BLaER1 treated with 17β-estradiol and CSF1 and Interleukin-3, amounts not matched to agents 10 nM and 100 nM (cell line): ENCODE measurements at regions not wholly inside any gene's neighbourhood (a gene's known extent, or its start where the extent isn't known, plus 50 kb on each side); places are given as distances from the start of the nearest gene placed in this dataset.
A peak's percentile ranks its signal among the peaks of the same experiment; 100 is the strongest.

Experiments used
- H3K27ac ChIP-seq, 11 experiments: shearing (Covaris generic); formaldehyde crosslinking; 2 replicates each; pipeline ENCODE4 v1.8.1; 2022
- H3K27me3 ChIP-seq, 11 experiments: shearing (Covaris generic); formaldehyde crosslinking; 2 replicates each; pipeline ENCODE4 v1.8.1; 2022
- H3K36me3 ChIP-seq, 11 experiments: shearing (Covaris generic); formaldehyde crosslinking; 2 replicates each; pipeline ENCODE4 v1.8.1; 2022
- H3K4me1 ChIP-seq, 10 experiments: shearing (Covaris generic); formaldehyde crosslinking; 2 replicates each; pipeline ENCODE4 v1.8.1; 2022
- H3K4me2 ChIP-seq, 11 experiments: shearing (Covaris generic); formaldehyde crosslinking; 2 replicates each; pipeline ENCODE4 v1.8.1; 2022
- H3K4me3 ChIP-seq, 10 experiments: shearing (Covaris generic); formaldehyde crosslinking; 2 replicates each; pipeline ENCODE4 v1.8.1; 2022
- H3K9ac ChIP-seq, 11 experiments: shearing (Covaris generic); formaldehyde crosslinking; 2 replicates each; pipeline ENCODE4 v1.8.1; 2022
- H3K9me3 ChIP-seq, 11 experiments: shearing (Covaris generic); formaldehyde crosslinking; replicated peaks in 1 of 11; 2 replicates each; pipeline ENCODE4 v1.8.1; 2022
- H4K20me1 ChIP-seq, 11 experiments: shearing (Covaris generic); formaldehyde crosslinking; 2 replicates each; pipeline ENCODE4 v1.8.1; 2022
- Cebpa-rat ChIP-seq, 11 experiments: shearing (Covaris generic); IDR thresholded peaks; 2 replicates each; pipeline ENCODE4 v1.8.1; 2022

DNA sequence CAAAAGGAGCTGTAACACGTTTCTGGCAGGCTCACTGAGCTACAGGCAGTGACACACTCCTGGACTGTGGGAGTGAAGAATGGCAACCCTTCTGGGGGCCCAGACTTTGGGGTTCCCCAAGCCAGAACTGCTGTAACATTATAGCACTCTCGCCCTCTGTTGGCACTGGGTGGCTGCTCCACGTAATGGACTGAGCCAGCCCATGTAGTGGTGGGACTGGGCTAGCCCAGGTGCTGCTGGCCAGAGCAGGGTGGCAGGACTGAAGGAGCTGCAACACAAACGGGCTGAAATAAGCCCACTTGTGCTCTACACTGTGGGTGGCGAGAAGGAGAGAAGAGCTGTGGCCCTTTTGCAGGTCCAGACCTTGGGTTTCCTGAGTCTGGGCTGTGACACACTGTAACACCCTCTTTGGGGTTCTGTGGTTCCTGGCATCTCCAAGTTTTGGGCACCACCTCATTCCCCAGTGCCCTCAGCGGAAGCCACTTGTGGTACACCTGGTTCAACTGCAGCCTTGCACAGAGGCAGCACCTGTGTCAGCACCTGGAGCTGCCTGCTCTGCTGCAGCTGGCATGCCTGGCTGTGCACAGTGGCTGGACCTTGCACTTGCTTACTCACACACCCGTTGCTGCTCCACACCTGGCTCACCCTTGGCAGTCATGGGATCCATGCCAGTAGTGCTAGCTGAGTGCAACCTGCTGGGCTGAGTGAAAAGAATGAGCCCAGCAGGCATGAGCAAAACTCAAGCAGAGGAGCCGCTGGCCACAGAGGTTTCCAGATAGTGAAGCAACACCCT, 95.0 kb upstream of the PRR16 start:
- H3K4me2 ChIP-seq, result no peak overlapping the region
- no peak overlapping the region for H3K27ac ChIP-seq

DNA sequence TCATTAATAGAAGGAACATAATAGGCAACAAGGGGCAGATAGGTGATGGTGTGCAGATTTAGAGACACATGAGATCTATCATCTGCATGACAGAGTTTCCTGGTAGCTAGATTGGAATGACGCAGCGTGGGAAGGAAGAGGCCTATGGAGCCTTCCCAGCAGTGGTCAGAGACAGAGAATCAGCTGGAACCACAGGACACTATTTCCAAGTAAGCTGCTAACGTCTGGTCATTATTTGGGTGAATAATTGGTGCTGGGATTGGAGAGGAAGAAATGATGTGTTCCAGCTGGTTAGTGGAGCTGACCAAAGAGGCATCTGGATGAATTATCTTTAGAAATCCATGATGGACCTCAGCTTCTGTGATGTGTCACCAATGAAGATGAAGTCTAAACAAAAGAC, 91.2 kb upstream of the PRR16 start:
- no peaks in the 10 kb centered on the region for H4K20me1 ChIP-seq
- H3K9me3 ChIP-seq, result peaks cover 9 to 27% (median 23%) of the 10 kb centered on the region in 11 experiments; a peak in 21 of 22 replicates
- no peak overlapping the region for H3K27ac ChIP-seq
- 0 out of 20 replicates have a peak, but pooled peaks cover 0 to 6% (median 0%) of the 10 kb centered on the region in 10 experiments for H3K4me1 ChIP-seq
- H3K4me2 ChIP-seq, result no peak overlapping the region
- TF ChIP-seq Cebpa-rat (IDR thresholded peaks at IDR 0.05), result no peak
- H3K36me3 ChIP-seq, result no peaks in the 10 kb centered on the region; a peak in 1 of 22 replicates
- no peak overlapping the region for H3K4me3 ChIP-seq
- H3K27me3 ChIP-seq, result no peaks in the 10 kb centered on the region
- H3K9ac ChIP-seq, result no peak overlapping the region

More for the DNA sequence above, 95.0 kb upstream of the PRR16 start:
- Histone ChIP-seq H3K27me3 (no peaks in the 10 kb centered on the region), H3K9ac (no peak overlapping the region), H3K4me3 (no peak overlapping the region), H3K9me3 (peaks cover 8 to 18% (median 14%) of the 10 kb centered on the region in 11 experiments; a peak in 19 of 22 replicates), H4K20me1 (no peaks in the 10 kb centered on the region), H3K4me1 (no peaks in the 10 kb centered on the region), H3K36me3 (no peaks in the 10 kb centered on the region)
- TF ChIP-seq Cebpa-rat (IDR thresholded peaks at IDR 0.05), result no peak

DNA sequence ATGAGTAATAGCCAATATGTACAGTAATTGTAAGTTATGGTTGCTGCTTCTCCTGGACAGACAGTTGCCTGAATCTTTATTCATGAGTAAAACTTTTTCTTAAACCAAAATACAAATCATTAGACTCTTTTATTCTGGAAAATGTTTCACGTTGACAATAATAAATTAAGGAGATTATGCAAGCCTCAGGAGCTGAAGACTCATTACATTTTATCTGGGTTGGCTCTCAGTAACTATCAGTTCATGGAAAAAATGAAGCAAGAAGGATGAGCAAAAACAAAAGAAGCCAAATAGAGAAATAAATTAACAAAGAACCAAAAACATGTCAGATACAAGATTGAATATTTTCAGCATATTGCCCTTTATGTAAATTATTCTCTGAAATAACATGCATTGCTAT, 88.9 kb upstream of the PRR16 start:
- TF ChIP-seq Cebpa-rat (IDR thresholded peaks at IDR 0.05), result no peak
- no peak overlapping the region for H3K4me3 ChIP-seq
- H3K27me3 ChIP-seq, result no peaks in the 10 kb centered on the region
- H3K4me1 ChIP-seq, result 0 out of 20 replicates have a peak, but pooled peaks cover 0 to 7% (median 0%) of the 10 kb centered on the region in 10 experiments
- H3K36me3 ChIP-seq, result peaks cover 0 to 4% (median 0%) of the 10 kb centered on the region in 11 experiments; a peak in 3 of 22 replicates
- H3K9ac ChIP-seq, result no peak overlapping the region
- peaks cover 19 to 36% (median 29%) of the 10 kb centered on the region in 11 experiments for H3K9me3 ChIP-seq
- no peak overlapping the region for H3K4me2 ChIP-seq
- no peaks in the 10 kb centered on the region for H4K20me1 ChIP-seq
- H3K27ac ChIP-seq, result no peak overlapping the region

DNA sequence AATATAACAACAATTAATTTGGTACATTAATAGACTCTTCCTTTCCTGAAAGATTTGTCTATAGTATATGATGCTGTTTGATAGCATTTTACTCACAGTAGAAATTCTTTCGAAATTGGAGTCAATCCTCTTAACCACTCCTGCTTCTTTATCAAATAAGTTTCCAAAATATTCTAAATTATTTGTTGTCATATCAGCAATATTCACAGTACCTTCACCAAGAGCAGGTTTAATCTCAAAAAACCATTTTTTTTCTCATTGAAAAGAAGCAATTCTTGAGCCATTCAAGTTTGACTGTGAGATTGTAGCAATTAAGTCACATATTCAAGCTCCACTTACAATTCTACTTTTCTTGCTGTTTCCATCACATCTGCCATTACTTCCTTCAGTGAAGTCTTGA, 83.5 kb upstream of the PRR16 start:
- Histone ChIP-seq H3K27ac (no peak overlapping the region), H3K36me3 (peaks cover 0 to 4% (median 0%) of the 10 kb centered on the region in 11 experiments; a peak in 3 of 22 replicates), H3K4me2 (no peak overlapping the region), H3K9me3 (peaks cover 19 to 48% (median 32%) of the 10 kb centered on the region in 11 experiments), H3K9ac (no peak overlapping the region), H4K20me1 (no peaks in the 10 kb centered on the region), H3K4me3 (no peak overlapping the region), H3K4me1 (peaks cover 0 to 24% (median 0%) of the 10 kb centered on the region in 10 experiments; a peak in 7 of 20 replicates), H3K27me3 (no peaks in the 10 kb centered on the region)
- no peak for TF ChIP-seq Cebpa-rat (IDR thresholded peaks at IDR 0.05)

DNA sequence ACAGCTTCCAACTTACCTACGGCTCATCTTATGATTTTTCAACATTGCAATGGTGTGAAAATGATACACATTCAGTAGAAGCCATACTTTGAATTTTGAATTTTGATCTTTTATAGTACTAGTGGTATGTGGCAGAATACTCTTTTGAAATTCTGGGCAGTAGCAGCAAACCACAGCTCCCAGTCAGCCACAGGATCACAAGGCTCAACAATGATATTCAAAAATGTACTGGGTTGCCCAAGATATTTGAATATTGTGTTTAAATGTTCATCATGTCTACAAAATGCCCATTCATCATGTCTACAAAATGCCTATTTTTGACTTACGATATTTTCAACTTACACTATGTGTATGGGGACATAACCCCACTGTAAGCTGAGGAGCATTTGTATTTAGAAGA, 81.3 kb upstream of the PRR16 start:
- Histone ChIP-seq H3K27me3 (no peaks in the 10 kb centered on the region), H3K4me2 (peak overlapping the region in 1 of 11 experiments; percentile 24; a peak in 2 of 22 replicates), H3K27ac (peak overlapping the region in 3 of 11 experiments; percentile 8 to 23 (median 21); a peak in 2 of 22 replicates), H4K20me1 (no peaks in the 10 kb centered on the region), H3K9ac (no peak overlapping the region), H3K36me3 (peaks cover 0 to 4% (median 0%) of the 10 kb centered on the region in 11 experiments; a peak in 3 of 22 replicates), H3K9me3 (peaks cover 19 to 39% (median 27%) of the 10 kb centered on the region in 11 experiments), H3K4me3 (no peak overlapping the region), H3K4me1 (peaks cover 2 to 37% (median 14%) of the 10 kb centered on the region in 10 experiments; a peak in 18 of 20 replicates)
- no peak for TF ChIP-seq Cebpa-rat (IDR thresholded peaks at IDR 0.05)

DNA sequence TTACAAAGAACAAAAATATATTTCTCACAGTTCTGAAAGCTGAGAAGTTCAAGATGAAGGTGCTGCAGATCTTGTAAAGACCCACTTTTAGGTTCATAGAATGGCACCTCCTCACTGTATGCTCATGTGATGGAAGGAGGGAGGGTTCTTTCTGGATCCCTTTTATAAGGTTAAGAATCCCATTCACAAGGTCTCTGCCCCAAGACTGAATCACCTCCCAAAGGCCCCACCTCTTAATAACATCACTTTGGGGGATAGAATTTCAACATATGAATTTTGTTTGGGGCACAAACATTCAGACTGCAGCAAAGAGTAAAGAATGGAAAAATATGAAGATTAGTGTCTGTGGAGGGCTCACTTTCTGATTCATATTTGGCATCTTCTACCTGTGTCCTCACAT, 77.1 kb upstream of the PRR16 start:
- H3K4me1 ChIP-seq, result peaks cover 15 to 64% (median 35%) of the 10 kb centered on the region in 10 experiments
- H3K9me3 ChIP-seq, result peaks cover 0 to 17% (median 0%) of the 10 kb centered on the region in 11 experiments; a peak in 7 of 22 replicates
- peak overlapping the region in 10 of 11 experiments; percentile 18 to 88 (median 78); a peak in 19 of 22 replicates for H3K4me2 ChIP-seq
- no peaks in the 10 kb centered on the region for H4K20me1 ChIP-seq
- no peaks in the 10 kb centered on the region for H3K36me3 ChIP-seq
- no peaks in the 10 kb centered on the region for H3K27me3 ChIP-seq
- H3K4me3 ChIP-seq, result peak overlapping the region in 1 of 10 experiments; percentile 5; a peak in 2 of 20 replicates
- H3K9ac ChIP-seq, result peak overlapping the region in 9 of 11 experiments; percentile 37 to 80 (median 73); a peak in 15 of 22 replicates
- TF ChIP-seq Cebpa-rat (IDR thresholded peaks at IDR 0.05), result no peak
- H3K27ac ChIP-seq, result peak overlapping the region; percentile 63 to 96 (median 90); a peak in 21 of 22 replicates

DNA sequence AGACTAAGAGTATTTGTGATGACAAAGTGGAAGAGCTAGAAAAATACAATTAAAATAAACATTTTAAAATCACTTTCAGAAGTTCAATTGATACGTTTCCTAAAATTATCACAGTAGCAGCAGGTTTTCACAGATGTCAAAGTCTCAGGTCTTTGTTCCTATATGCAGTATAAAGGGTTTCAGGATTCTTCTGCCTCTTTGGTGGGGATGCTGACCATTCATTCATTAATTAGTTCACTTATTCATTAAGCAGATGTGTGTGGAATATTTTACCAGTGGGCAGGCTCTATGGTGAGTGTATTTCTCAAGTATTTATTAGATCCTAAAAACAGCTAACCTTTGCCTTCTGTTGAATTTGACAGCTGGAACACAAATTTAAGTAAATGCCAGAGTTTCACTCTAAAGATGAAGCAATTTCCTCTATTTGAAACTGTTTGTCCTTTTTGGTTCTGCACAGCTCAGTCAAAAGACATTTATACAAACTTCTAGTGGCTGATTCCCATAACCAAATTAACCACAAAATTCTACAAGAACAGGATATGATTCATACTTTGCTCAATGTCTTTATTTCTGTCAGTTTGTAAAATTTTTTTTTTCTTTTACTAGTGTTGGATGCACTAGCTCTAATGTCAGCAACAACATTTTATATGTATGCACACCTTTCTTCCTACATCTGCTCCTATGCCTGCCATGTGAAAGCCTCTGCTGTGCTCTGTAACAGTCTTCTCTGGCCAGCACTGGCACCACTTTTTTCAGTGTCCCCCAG, 75.9 kb upstream of the PRR16 start:
- TF ChIP-seq Cebpa-rat (IDR thresholded peaks at IDR 0.05), result peak in 7 of 11 experiments; percentile 35 to 96 (median 71); a peak in 10 of 22 replicates
- Histone ChIP-seq H3K27me3 (no peaks in the 10 kb centered on the region), H3K27ac (peak overlapping the region; percentile 63 to 96 (median 90); a peak in 21 of 22 replicates), H3K36me3 (no peaks in the 10 kb centered on the region), H4K20me1 (no peaks in the 10 kb centered on the region), H3K4me1 (peaks cover 15 to 64% (median 35%) of the 10 kb centered on the region in 10 experiments), H3K4me3 (peak overlapping the region in 3 of 10 experiments; percentile 18 to 36 (median 27); a peak in 3 of 20 replicates), H3K9ac (peak overlapping the region; percentile 12 to 80 (median 73); a peak in 21 of 22 replicates), H3K9me3 (peaks cover 0 to 27% (median 0%) of the 10 kb centered on the region in 11 experiments; a peak in 7 of 22 replicates), H3K4me2 (peak overlapping the region; percentile 47 to 88 (median 80))

GRCh38 chr5:120394259-120394658, 69.8 kb upstream of the PRR16 start:
- Histone ChIP-seq H3K36me3 (peaks cover 0 to 7% (median 0%) of the 10 kb centered on the region in 11 experiments; a peak in 3 of 22 replicates), H3K27me3 (no peaks in the 10 kb centered on the region), H3K9ac (no peak overlapping the region), H3K27ac (no peak overlapping the region), H3K9me3 (peaks cover 3 to 71% (median 15%) of the 10 kb centered on the region in 11 experiments), H3K4me1 (peaks cover 0 to 27% (median 7%) of the 10 kb centered on the region in 10 experiments; a peak in 12 of 20 replicates), H3K4me2 (no peak overlapping the region), H3K4me3 (no peak overlapping the region), H4K20me1 (no peaks in the 10 kb centered on the region)
- no peak for TF ChIP-seq Cebpa-rat (IDR thresholded peaks at IDR 0.05)
